HEK293 (cell line): ENCODE measurements at regions not wholly inside any gene's neighbourhood (a gene's known extent, or its start where the extent isn't known, plus 50 kb on each side); places are given as distances from the start of the nearest gene placed in this dataset.

Experiments used
- CTCF ChIA-PET: fragments of 350-600 bp; formaldehyde crosslinking; extraction: SDS; loops from one replicate; lab custom pipeline; 2021; ENCODE audit warnings: antibody characterized with exemption; lab: Yijun Ruan, JAX
- POLR2A ChIA-PET: fragments of 300-600 bp; formaldehyde crosslinking; extraction: SDS; loops from one replicate; lab custom pipeline; 2020; ENCODE audit warnings: antibody characterized with exemption, inconsistent platforms; lab: Yijun Ruan, JAX
- H3K27ac ChIP-seq: fragments of 200-500 bp; sonication (Bioruptor generic); 2 replicates; pipeline ENCODE4 v1.5.1; 2014; ENCODE audit warnings: low read depth, low read length, control low read depth, inconsistent platforms; ENCODE audit errors: extremely low read depth
- H3K36me3 ChIP-seq, 2 experiments: fragments of 200-500 bp in 1 of 2; sonication (Bioruptor generic) in 1 of 2; 1 replicate in 1 of 2; 2 replicates in 1 of 2; pipeline ENCODE4 v1.5.1; 2014 to 2017; ENCODE audit warnings: inconsistent platforms in 2 of 2, low read length in 2 of 2; ENCODE audit not compliant: control insufficient read depth in 2 of 2, insufficient read depth in 1 of 2
- H3K4me1 ChIP-seq: fragments of 200-500 bp; sonication (Bioruptor generic); 2 replicates; pipeline ENCODE4 v1.5.1; 2014; ENCODE audit warnings: mild to moderate bottlenecking, low read length, inconsistent platforms; ENCODE audit not compliant: control insufficient read depth, insufficient read depth
- H3K4me3 ChIP-seq: 2 replicates; pipeline ENCODE4 v1.5.1; 2011; ENCODE audit warnings: low read depth, mild to moderate bottlenecking, control low read depth, low read length, moderate library complexity
- H3K9me3 ChIP-seq: fragments of 200-500 bp; sonication (Bioruptor generic); 2 replicates; pipeline ENCODE4 v1.5.1; 2014; ENCODE audit warnings: low read depth, low read length, inconsistent platforms; ENCODE audit not compliant: control insufficient read depth, insufficient read depth
- FEZF1 ChIP-seq: fragments of 450-650 bp; formaldehyde crosslinking; IDR thresholded peaks from 2 replicates; pipeline ENCODE4 v1.5.1; 2016; ENCODE audit warnings: missing biosample characterization, missing genetic modification characterization
- OSR2 ChIP-seq: fragments of 450-650 bp; formaldehyde crosslinking; IDR thresholded peaks from 2 replicates; pipeline ENCODE4 v1.5.1; 2016; ENCODE audit warnings: missing biosample characterization, missing genetic modification characterization
- PATZ1 ChIP-seq: fragments of 450-650 bp; formaldehyde crosslinking; IDR thresholded peaks from 2 replicates; pipeline ENCODE4 v1.5.1; 2016; ENCODE audit warnings: missing biosample characterization, missing genetic modification characterization
- SALL2 ChIP-seq: fragments of 450-650 bp; formaldehyde crosslinking; IDR thresholded peaks from 2 replicates; pipeline ENCODE4 v1.5.0; 2017; ENCODE audit warnings: missing biosample characterization, mild to moderate bottlenecking, missing genetic modification characterization, borderline replicate concordance
- TCF7L2 ChIP-seq: IDR thresholded peaks from 2 replicates; pipeline ENCODE4 v1.6.1; 2011; ENCODE audit warnings: low read depth, mild to moderate bottlenecking, inconsistent platforms, low read length, moderate library complexity, borderline replicate concordance
- TSHZ1 ChIP-seq: fragments of 450-650 bp; formaldehyde crosslinking; IDR thresholded peaks from 2 replicates; pipeline ENCODE4 v1.5.1; 2016; ENCODE audit warnings: missing biosample characterization, missing genetic modification characterization, borderline replicate concordance
- ZNF146 ChIP-seq: fragments of 450-650 bp; formaldehyde crosslinking; IDR thresholded peaks from 2 replicates; pipeline ENCODE4 v1.5.1; 2016; ENCODE audit warnings: missing biosample characterization, missing genetic modification characterization
- ZNF174 ChIP-seq: fragments of 450-650 bp; formaldehyde crosslinking; IDR thresholded peaks from 2 replicates; pipeline ENCODE4 v1.5.0; 2017; ENCODE audit warnings: missing biosample characterization, mild to moderate bottlenecking, missing genetic modification characterization
- ZNF221 ChIP-seq: fragments of 450-650 bp; formaldehyde crosslinking; IDR thresholded peaks from 2 replicates; pipeline ENCODE4 v1.5.1; 2017; ENCODE audit warnings: missing biosample characterization, missing genetic modification characterization, borderline replicate concordance
- ZNF248 ChIP-seq: fragments of 450-650 bp; formaldehyde crosslinking; IDR thresholded peaks from 2 replicates; pipeline ENCODE4 v1.5.1; 2017; ENCODE audit warnings: missing biosample characterization, missing genetic modification characterization
- ZNF266 ChIP-seq: fragments of 450-650 bp; formaldehyde crosslinking; IDR thresholded peaks from 2 replicates; pipeline ENCODE4 v1.5.1; 2016; ENCODE audit warnings: missing biosample characterization, missing genetic modification characterization, low read depth
- ZNF423 ChIP-seq: fragments of 450-650 bp; formaldehyde crosslinking; IDR thresholded peaks from 2 replicates; pipeline ENCODE4 v1.5.1; 2016; ENCODE audit warnings: missing biosample characterization, missing genetic modification characterization
- ZNF530 ChIP-seq: fragments of 450-650 bp; formaldehyde crosslinking; IDR thresholded peaks from 2 replicates; pipeline ENCODE4 v1.5.1; 2016; ENCODE audit warnings: low read depth, missing biosample characterization, missing genetic modification characterization
- ZNF560 ChIP-seq: fragments of 450-650 bp; formaldehyde crosslinking; IDR thresholded peaks from 2 replicates; pipeline ENCODE4 v1.5.1; 2017; ENCODE audit warnings: missing biosample characterization, missing genetic modification characterization, borderline replicate concordance
- ZNF561 ChIP-seq: fragments of 450-650 bp; IDR thresholded peaks from 2 replicates; pipeline ENCODE4 v1.5.1; 2018; ENCODE audit warnings: missing biosample characterization, missing genetic modification characterization, borderline replicate concordance
- ZNF585B ChIP-seq: fragments of 450-650 bp; formaldehyde crosslinking; IDR thresholded peaks from 2 replicates; pipeline ENCODE4 v1.5.1; 2016; ENCODE audit warnings: missing biosample characterization, missing genetic modification characterization
- ZNF629 ChIP-seq: fragments of 450-650 bp; formaldehyde crosslinking; IDR thresholded peaks from 2 replicates; pipeline ENCODE4 v1.5.1; 2017; ENCODE audit warnings: missing biosample characterization, missing genetic modification characterization
- ZNF747 ChIP-seq: fragments of 450-650 bp; formaldehyde crosslinking; IDR thresholded peaks from 2 replicates; pipeline ENCODE4 v1.5.1; 2016; ENCODE audit warnings: missing biosample characterization, missing genetic modification characterization
- ZNF768 ChIP-seq: fragments of 450-650 bp; formaldehyde crosslinking; IDR thresholded peaks from 2 replicates; pipeline ENCODE4 v1.5.1; 2018; ENCODE audit warnings: missing biosample characterization, mild to moderate bottlenecking, missing genetic modification characterization
- ZNF785 ChIP-seq: fragments of 450-650 bp; formaldehyde crosslinking; IDR thresholded peaks from 2 replicates; pipeline ENCODE4 v1.5.1; 2016; ENCODE audit warnings: missing biosample characterization, missing genetic modification characterization
- ZNF791 ChIP-seq: fragments of 450-650 bp; formaldehyde crosslinking; IDR thresholded peaks from 2 replicates; pipeline ENCODE4 v1.5.1; 2016; ENCODE audit warnings: missing biosample characterization, missing genetic modification characterization
- TF ChIP-seq, protein P1 (sequence below): fragments of 450-650 bp; formaldehyde crosslinking; IDR thresholded peaks from 2 replicates; pipeline ENCODE4 v1.5.1; 2016; ENCODE audit warnings: missing biosample characterization, missing genetic modification characterization, borderline replicate concordance
- TF ChIP-seq, protein P2 (sequence below): fragments of 450-650 bp; formaldehyde crosslinking; IDR thresholded peaks from 2 replicates; pipeline ENCODE4 v1.5.1; 2016; ENCODE audit warnings: missing biosample characterization, missing genetic modification characterization
- TF ChIP-seq, protein P3 (sequence below): fragments of 450-650 bp; formaldehyde crosslinking; optimal IDR thresholded peaks from 2 replicates; pipeline ENCODE3; 2016; ENCODE audit warnings: missing biosample characterization, mild to moderate bottlenecking, missing genetic modification characterization

DNA sequence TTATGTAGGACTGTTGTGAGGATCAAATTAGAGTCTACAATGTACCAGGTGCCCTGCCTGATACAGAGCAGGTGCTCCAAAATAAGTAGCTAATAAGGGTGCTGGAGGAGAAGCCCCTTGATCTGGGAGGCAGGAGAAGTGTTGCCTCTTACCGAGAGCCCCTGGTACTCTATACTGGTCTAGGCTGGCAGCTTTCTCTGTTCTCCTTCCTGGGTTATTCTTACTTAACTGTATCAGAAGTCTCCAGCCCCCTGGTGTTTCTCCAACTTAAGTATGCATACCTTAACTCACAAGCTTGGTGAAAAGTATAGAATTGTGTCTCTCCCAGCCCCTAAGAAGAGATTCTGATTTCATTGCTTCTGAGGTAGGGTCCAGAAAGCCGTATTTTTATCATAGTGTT, 254.9 kb downstream of the LRIG3 start (continued):
- TF ChIP-seq, protein P1, sequence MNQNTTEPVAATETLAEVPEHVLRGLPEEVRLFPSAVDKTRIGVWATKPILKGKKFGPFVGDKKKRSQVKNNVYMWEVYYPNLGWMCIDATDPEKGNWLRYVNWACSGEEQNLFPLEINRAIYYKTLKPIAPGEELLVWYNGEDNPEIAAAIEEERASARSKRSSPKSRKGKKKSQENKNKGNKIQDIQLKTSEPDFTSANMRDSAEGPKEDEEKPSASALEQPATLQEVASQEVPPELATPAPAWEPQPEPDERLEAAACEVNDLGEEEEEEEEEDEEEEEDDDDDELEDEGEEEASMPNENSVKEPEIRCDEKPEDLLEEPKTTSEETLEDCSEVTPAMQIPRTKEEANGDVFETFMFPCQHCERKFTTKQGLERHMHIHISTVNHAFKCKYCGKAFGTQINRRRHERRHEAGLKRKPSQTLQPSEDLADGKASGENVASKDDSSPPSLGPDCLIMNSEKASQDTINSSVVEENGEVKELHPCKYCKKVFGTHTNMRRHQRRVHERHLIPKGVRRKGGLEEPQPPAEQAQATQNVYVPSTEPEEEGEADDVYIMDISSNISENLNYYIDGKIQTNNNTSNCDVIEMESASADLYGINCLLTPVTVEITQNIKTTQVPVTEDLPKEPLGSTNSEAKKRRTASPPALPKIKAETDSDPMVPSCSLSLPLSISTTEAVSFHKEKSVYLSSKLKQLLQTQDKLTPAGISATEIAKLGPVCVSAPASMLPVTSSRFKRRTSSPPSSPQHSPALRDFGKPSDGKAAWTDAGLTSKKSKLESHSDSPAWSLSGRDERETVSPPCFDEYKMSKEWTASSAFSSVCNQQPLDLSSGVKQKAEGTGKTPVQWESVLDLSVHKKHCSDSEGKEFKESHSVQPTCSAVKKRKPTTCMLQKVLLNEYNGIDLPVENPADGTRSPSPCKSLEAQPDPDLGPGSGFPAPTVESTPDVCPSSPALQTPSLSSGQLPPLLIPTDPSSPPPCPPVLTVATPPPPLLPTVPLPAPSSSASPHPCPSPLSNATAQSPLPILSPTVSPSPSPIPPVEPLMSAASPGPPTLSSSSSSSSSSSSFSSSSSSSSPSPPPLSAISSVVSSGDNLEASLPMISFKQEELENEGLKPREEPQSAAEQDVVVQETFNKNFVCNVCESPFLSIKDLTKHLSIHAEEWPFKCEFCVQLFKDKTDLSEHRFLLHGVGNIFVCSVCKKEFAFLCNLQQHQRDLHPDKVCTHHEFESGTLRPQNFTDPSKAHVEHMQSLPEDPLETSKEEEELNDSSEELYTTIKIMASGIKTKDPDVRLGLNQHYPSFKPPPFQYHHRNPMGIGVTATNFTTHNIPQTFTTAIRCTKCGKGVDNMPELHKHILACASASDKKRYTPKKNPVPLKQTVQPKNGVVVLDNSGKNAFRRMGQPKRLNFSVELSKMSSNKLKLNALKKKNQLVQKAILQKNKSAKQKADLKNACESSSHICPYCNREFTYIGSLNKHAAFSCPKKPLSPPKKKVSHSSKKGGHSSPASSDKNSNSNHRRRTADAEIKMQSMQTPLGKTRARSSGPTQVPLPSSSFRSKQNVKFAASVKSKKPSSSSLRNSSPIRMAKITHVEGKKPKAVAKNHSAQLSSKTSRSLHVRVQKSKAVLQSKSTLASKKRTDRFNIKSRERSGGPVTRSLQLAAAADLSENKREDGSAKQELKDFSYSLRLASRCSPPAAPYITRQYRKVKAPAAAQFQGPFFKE (tag by site-specific recombination), result no peak
- TF ChIP-seq ZNF785 (no peak), SALL2 (tag by site-specific recombination) (no peak), ZNF629 (no peak), ZNF585B (no peak), ZNF560 (tag by site-specific recombination) (no peak), ZNF768 (tag by site-specific recombination) (no peak), OSR2 (tag by site-specific recombination) (no peak)
- TF ChIP-seq, protein P2, sequence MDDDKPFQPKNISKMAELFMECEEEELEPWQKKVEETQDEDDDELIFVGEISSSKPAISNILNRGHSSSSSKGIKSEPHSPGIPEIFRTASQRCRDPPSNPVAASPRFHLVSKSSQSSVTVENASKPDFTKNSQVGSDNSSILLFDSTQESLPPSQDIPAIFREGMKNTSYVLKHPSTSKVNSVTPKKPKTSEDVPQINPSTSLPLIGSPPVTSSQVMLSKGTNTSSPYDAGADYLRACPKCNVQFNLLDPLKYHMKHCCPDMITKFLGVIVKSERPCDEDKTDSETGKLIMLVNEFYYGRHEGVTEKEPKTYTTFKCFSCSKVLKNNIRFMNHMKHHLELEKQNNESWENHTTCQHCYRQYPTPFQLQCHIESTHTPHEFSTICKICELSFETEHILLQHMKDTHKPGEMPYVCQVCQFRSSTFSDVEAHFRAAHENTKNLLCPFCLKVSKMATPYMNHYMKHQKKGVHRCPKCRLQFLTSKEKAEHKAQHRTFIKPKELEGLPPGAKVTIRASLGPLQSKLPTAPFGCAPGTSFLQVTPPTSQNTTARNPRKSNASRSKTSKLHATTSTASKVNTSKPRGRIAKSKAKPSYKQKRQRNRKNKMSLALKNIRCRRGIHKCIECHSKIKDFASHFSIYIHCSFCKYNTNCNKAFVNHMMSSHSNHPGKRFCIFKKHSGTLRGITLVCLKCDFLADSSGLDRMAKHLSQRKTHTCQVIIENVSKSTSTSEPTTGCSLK (tag by site-specific recombination), result no peak

DNA sequence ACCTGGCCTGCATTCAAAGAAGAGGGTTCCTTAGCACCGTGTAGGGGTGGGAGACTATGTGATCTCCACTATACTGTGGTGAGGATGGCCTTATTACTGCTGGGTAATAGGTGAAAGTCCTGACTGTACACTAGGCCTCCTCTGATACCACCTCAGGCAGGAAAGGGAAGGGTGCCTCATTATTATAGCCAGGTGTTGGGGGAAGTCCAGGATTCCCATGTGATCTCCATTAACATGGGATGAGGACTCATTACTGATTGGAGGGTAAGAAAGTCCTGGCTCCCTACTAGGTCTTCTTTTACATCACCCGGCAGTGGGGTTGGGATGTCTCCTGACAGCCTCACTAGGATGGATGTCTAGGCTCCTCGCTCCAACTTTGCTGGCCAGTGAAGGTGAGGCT, 252.1 kb downstream of the LRIG3 start:
- CTCF ChIA-PET, result no interaction called here
- H3K27ac ChIP-seq, result no peak overlapping the region
- POLR2A ChIA-PET, result no interaction called here

DNA sequence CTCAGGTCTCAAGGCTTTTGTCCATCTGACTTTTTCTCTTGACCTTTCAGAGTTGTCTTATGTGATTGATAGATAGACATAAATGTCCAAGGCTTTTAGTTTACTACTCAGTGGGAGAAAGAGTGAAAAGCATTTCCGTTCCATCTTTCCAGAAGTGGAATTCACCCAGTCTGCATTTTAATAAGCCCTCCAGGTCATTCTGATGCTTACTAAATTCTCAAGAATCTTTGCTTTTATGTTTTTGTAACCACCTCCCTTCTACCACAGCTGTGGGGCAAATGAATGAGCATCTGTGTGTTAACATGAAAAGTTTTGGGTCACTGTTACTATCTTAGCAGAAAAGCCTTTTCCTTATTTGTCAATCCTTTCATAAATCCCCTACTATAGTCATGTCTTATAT, 251.4 kb downstream of the LRIG3 start:
- 0 out of 2 replicates have a peak, but pooled peaks cover 2% of the 10 kb centered on the region for H3K4me1 ChIP-seq
- CTCF ChIA-PET, result no interaction called here
- H3K27ac ChIP-seq, result no peak overlapping the region
- no peaks in the 10 kb centered on the region for H3K9me3 ChIP-seq
- no peak overlapping the region for H3K4me3 ChIP-seq
- no peaks in the 10 kb centered on the region for H3K36me3 ChIP-seq
- POLR2A ChIA-PET, result no interaction called here
- TF ChIP-seq ZNF747 (tag by site-specific recombination) (no peak), ZNF248 (tag by site-specific recombination) (no peak), TSHZ1 (tag by site-specific recombination) (no peak), PATZ1 (tag by site-specific recombination) (no peak), ZNF791 (no peak), ZNF423 (tag by site-specific recombination) (no peak), ZNF561 (tag by site-specific recombination) (no peak)
- TF ChIP-seq, protein P3, sequence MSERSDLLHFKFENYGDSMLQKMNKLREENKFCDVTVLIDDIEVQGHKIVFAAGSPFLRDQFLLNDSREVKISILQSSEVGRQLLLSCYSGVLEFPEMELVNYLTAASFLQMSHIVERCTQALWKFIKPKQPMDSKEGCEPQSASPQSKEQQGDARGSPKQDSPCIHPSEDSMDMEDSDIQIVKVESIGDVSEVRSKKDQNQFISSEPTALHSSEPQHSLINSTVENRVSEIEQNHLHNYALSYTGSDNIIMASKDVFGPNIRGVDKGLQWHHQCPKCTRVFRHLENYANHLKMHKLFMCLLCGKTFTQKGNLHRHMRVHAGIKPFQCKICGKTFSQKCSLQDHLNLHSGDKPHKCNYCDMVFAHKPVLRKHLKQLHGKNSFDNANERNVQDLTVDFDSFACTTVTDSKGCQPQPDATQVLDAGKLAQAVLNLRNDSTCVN, result no peak

More for the DNA sequence above, 252.1 kb downstream of the LRIG3 start:
- H3K36me3 ChIP-seq, result no peaks in the 10 kb centered on the region
- TF ChIP-seq ZNF221 (tag by site-specific recombination), result no peak
- no peak for TF ChIP-seq ZNF266 (tag by site-specific recombination)
- no peak for TF ChIP-seq TCF7L2
- TF ChIP-seq FEZF1, result no peak
- TF ChIP-seq ZNF146 (tag by site-specific recombination), result no peak
- no peak for TF ChIP-seq ZNF174 (tag by site-specific recombination)
- no peak for TF ChIP-seq ZNF530 (tag by site-specific recombination)
- TF ChIP-seq, all 188 proteins: peak for 0
- H3K4me3 ChIP-seq, result no peak overlapping the region
- no peaks in the 10 kb centered on the region for H3K4me1 ChIP-seq
- H3K9me3 ChIP-seq, result no peaks in the 10 kb centered on the region
